ENCODE measurements at regions not wholly inside any gene's neighbourhood (a gene's known extent, or its start where the extent isn't known, plus 50 kb on each side); places are given as distances from the start of the nearest gene placed in this dataset.
"Not testable (repeated sequence)": the region's sequence is repeated elsewhere in the genome, so short reads cannot be mapped to it uniquely, and the experiment has no call there.

- no peak overlapping the region for H3K4me3 ChIP-seq (ENCODE audit: low read depth, low read length, poor library complexity, severe bottlenecking)
- no peaks in the 10 kb centered on the region for H4K20me1 ChIP-seq (ENCODE audit: insufficient read depth, low read length)
- BruUV-seq (replicated peaks), result no TSS peak
- intact Hi-C loops (cut with micrococcal nuclease; ENCODE audit: unreplicated experiment), result no loop called here
- no peaks in the 10 kb centered on the region for H3K9me3 ChIP-seq (ENCODE audit: low read length)
- no peaks in the 10 kb centered on the region for H3K4me1 ChIP-seq (ENCODE audit: insufficient read depth, low read length, poor library complexity, severe bottlenecking)
- ChIA-PET CTCF (ENCODE audit: unreplicated experiment) (no interaction called here), POLR2A (no interaction called here)
- H3K27ac ChIP-seq (ENCODE audit: low read depth, low read length, poor library complexity, severe bottlenecking), result no peak overlapping the region
- no peak for TF ChIP-seq EZH2phosphoT487 (IDR thresholded peaks at IDR 0.05; ENCODE audit: borderline replicate concordance, low read depth, low read length)
- TF ChIP-seq CTCF (conservative IDR thresholded peaks at IDR 0.05; ENCODE audit: low read length), result no peak
- H3K9me2 ChIP-seq (ENCODE audit: insufficient read depth, low read length), result no peaks in the 10 kb centered on the region
- H3K4me2 ChIP-seq (ENCODE audit: low read length), result no peak overlapping the region
- H3K36me3 ChIP-seq (ENCODE audit: insufficient read depth, low read length), result no peaks in the 10 kb centered on the region
- no peak overlapping the region for H2AFZ ChIP-seq (ENCODE audit: low read length)
- DNase-seq (ENCODE audit: low spot score), result no peak
- no peaks in the 10 kb centered on the region for H3K79me2 ChIP-seq (ENCODE audit: insufficient read depth, low read depth, low read length)
Measured at GRCh38 chr11:41534391-41534790, 74.9 kb upstream of the LRRC4C start.

GRCh38 chr11:41534861-41535260, 75.4 kb upstream of the LRRC4C start:
- Histone ChIP-seq H3K9me3 (ENCODE audit: low read length) (no peaks in the 10 kb centered on the region), H2AFZ (ENCODE audit: low read length) (no peak overlapping the region), H3K9me2 (ENCODE audit: insufficient read depth, low read length) (no peaks in the 10 kb centered on the region), H3K79me2 (ENCODE audit: insufficient read depth, low read depth, low read length) (no peaks in the 10 kb centered on the region), H4K20me1 (ENCODE audit: insufficient read depth, low read length) (no peaks in the 10 kb centered on the region), H3K4me3 (ENCODE audit: low read depth, low read length, poor library complexity, severe bottlenecking) (no peak overlapping the region), H3K36me3 (ENCODE audit: insufficient read depth, low read length) (no peaks in the 10 kb centered on the region), H3K27ac (ENCODE audit: low read depth, low read length, poor library complexity, severe bottlenecking) (no peak overlapping the region), H3K4me2 (ENCODE audit: low read length) (no peak overlapping the region), H3K4me1 (ENCODE audit: insufficient read depth, low read length, poor library complexity, severe bottlenecking) (no peaks in the 10 kb centered on the region)
- POLR2A ChIA-PET, result no interaction called here
- no peak for TF ChIP-seq EZH2phosphoT487 (IDR thresholded peaks at IDR 0.05; ENCODE audit: borderline replicate concordance, low read depth, low read length)
- TF ChIP-seq CTCF (conservative IDR thresholded peaks at IDR 0.05; ENCODE audit: low read length), result no peak
- intact Hi-C loops (cut with micrococcal nuclease; ENCODE audit: unreplicated experiment), result no loop called here
- BruUV-seq (replicated peaks), result no TSS peak
- CTCF ChIA-PET (ENCODE audit: unreplicated experiment), result no interaction called here
- no peak for DNase-seq (ENCODE audit: low spot score)

DNA sequence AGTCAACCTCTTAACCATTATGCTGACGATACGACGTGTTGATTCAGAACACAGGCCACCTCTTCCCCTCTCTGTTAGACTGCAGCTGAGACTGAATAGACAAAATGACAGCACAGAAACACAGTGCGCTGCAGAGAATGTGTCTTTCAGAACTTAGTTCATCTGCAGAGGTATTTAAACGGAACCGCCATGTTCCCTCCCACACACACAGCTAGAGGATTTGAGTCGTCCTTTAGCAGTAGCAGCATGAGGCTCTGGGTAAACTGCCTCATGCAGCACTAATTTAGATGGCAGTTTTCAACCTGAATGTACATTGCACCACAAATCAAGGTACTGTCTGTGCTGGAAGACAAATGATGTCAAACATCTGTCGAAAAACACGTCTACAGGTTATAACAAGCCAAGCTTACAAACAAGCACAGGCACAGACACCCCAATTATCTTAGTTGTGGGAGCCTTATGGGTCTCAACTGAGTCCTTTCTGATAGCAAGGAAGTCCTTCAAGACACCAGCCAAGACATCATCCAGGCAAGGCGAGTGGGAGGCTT, 76.6 kb upstream of the LRRC4C start:
- CTCF ChIA-PET (ENCODE audit: unreplicated experiment), result no interaction called here
- Histone ChIP-seq H3K4me2 (ENCODE audit: low read length) (no peak overlapping the region), H3K4me3 (ENCODE audit: low read depth, low read length, poor library complexity, severe bottlenecking) (no peak overlapping the region), H3K9me2 (ENCODE audit: insufficient read depth, low read length) (no peaks in the 10 kb centered on the region), H4K20me1 (ENCODE audit: insufficient read depth, low read length) (no peaks in the 10 kb centered on the region), H3K9me3 (ENCODE audit: low read length) (no peaks in the 10 kb centered on the region), H3K4me1 (ENCODE audit: insufficient read depth, low read length, poor library complexity, severe bottlenecking) (no peaks in the 10 kb centered on the region), H3K79me2 (ENCODE audit: insufficient read depth, low read depth, low read length) (no peaks in the 10 kb centered on the region), H2AFZ (ENCODE audit: low read length) (no peak overlapping the region), H3K36me3 (ENCODE audit: insufficient read depth, low read length) (no peaks in the 10 kb centered on the region), H3K27ac (ENCODE audit: low read depth, low read length, poor library complexity, severe bottlenecking) (no peak overlapping the region)
- no peak for TF ChIP-seq CTCF (conservative IDR thresholded peaks at IDR 0.05; ENCODE audit: low read length)
- TF ChIP-seq EZH2phosphoT487 (IDR thresholded peaks at IDR 0.05; ENCODE audit: borderline replicate concordance, low read depth, low read length), result no peak
- POLR2A ChIA-PET, result no interaction called here
- DNase-seq (ENCODE audit: low spot score), result no peak
- no TSS peak for BruUV-seq (replicated peaks)
- intact Hi-C loops (cut with micrococcal nuclease; ENCODE audit: unreplicated experiment), result no loop called here

GRCh38 chr11:41544902-41545301, 85.5 kb upstream of the LRRC4C start:
- intact Hi-C loops (cut with micrococcal nuclease; ENCODE audit: unreplicated experiment); H3K4me3 ChIP-seq (ENCODE audit: low read depth, low read length, poor library complexity, severe bottlenecking): not testable (repeated sequence)

More at GRCh38 chr11:41544902-41545301, 85.5 kb upstream of the LRRC4C start:
- H3K4me1 ChIP-seq (ENCODE audit: insufficient read depth, low read length, poor library complexity, severe bottlenecking); CTCF ChIA-PET (ENCODE audit: unreplicated experiment); POLR2A ChIA-PET; BruUV-seq (replicated peaks); H3K9me3 ChIP-seq (ENCODE audit: low read length); H2AFZ ChIP-seq (ENCODE audit: low read length); H3K79me2 ChIP-seq (ENCODE audit: insufficient read depth, low read depth, low read length); DNase-seq (ENCODE audit: low spot score); H3K9me2 ChIP-seq (ENCODE audit: insufficient read depth, low read length); H4K20me1 ChIP-seq (ENCODE audit: insufficient read depth, low read length); H3K36me3 ChIP-seq (ENCODE audit: insufficient read depth, low read length); H3K4me2 ChIP-seq (ENCODE audit: low read length); H3K27ac ChIP-seq (ENCODE audit: low read depth, low read length, poor library complexity, severe bottlenecking): not testable (repeated sequence)

Data from OCI-LY7 (cell line).